ENCODE measurements at regions not wholly inside any gene's neighbourhood (a gene's known extent, or its start where the extent isn't known, plus 50 kb on each side); places are given as distances from the start of the nearest gene placed in this dataset.

DNA sequence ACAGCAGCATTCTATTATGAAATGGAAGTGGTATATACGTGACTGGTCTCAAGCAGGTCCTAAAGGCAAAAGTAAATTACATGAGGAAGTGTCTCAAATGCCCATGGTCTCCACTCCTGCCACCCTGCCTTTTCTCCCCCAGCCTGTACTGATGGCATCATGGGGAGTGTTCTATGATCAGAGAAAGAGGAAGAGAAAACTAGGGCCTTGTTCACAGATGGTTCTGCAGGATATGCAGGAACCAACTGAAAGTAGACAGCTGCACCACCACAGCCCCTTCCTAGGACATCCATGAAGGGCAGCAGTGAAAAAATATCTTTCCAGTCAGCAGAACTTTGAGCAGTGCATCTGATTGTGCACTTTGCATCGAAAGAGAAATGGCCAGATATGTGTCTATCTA, 901.5 kb downstream of the ARAP2 start:
- in situ Hi-C loops (cut with HindIII; ENCODE audit: low sequenced_read_pairs): no loop called here
- H3K4me3 ChIP-seq (ENCODE audit: low read depth, low read length): no peak overlapping the region
- TF ChIP-seq, protein P1, sequence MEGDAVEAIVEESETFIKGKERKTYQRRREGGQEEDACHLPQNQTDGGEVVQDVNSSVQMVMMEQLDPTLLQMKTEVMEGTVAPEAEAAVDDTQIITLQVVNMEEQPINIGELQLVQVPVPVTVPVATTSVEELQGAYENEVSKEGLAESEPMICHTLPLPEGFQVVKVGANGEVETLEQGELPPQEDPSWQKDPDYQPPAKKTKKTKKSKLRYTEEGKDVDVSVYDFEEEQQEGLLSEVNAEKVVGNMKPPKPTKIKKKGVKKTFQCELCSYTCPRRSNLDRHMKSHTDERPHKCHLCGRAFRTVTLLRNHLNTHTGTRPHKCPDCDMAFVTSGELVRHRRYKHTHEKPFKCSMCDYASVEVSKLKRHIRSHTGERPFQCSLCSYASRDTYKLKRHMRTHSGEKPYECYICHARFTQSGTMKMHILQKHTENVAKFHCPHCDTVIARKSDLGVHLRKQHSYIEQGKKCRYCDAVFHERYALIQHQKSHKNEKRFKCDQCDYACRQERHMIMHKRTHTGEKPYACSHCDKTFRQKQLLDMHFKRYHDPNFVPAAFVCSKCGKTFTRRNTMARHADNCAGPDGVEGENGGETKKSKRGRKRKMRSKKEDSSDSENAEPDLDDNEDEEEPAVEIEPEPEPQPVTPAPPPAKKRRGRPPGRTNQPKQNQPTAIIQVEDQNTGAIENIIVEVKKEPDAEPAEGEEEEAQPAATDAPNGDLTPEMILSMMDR (IDR thresholded peaks at IDR 0.05; ENCODE audit: low read depth, low read length): no peak
- no peak for DNase-seq (ENCODE audit: low read depth, low spot score)

- no peak for DNase-seq (ENCODE audit: low read depth, low spot score)
- TF ChIP-seq, protein P1 (IDR thresholded peaks at IDR 0.05; ENCODE audit: low read depth, low read length): no peak
- no peak overlapping the region for H3K4me3 ChIP-seq (ENCODE audit: low read depth, low read length)
- in situ Hi-C loops (cut with HindIII; ENCODE audit: low sequenced_read_pairs): no loop called here
Observed at GRCh38 chr4:35347276-35347675, 897.0 kb downstream of the ARAP2 start.

DNA sequence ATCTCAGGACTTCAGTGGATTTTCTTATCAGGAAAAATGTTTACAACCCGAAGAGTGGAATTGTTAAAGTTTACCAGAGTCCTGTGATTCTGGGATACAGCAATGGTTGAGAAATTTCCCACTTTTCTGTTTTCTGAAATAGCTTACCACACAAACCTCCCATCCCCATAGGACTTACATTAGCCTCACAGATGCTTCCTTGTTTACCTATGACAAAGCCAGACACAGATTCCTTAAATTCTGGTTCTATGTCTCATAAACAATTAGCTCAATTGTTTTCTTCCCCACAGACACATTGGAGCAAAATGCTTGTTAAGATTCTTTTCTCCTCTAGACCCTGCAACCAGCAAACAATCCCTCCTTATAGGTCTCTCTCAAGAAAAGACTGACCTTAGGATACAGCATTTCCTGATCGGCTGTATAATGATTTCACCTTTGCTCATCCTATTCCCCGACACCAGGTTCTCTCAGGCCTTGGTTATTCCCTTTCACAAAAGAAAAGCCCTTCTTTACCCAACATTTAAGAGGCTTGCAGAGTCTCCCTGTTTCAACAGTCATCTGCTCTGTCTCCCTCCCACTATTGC, 886.2 kb downstream of the ARAP2 start:
- no peak overlapping the region for H3K4me3 ChIP-seq (ENCODE audit: low read depth, low read length)
- in situ Hi-C loops (cut with HindIII; ENCODE audit: low sequenced_read_pairs): no loop called here
- no peak for DNase-seq (ENCODE audit: low read depth, low spot score)
- TF ChIP-seq, protein P1 (IDR thresholded peaks at IDR 0.05; ENCODE audit: low read depth, low read length): no peak

DNA sequence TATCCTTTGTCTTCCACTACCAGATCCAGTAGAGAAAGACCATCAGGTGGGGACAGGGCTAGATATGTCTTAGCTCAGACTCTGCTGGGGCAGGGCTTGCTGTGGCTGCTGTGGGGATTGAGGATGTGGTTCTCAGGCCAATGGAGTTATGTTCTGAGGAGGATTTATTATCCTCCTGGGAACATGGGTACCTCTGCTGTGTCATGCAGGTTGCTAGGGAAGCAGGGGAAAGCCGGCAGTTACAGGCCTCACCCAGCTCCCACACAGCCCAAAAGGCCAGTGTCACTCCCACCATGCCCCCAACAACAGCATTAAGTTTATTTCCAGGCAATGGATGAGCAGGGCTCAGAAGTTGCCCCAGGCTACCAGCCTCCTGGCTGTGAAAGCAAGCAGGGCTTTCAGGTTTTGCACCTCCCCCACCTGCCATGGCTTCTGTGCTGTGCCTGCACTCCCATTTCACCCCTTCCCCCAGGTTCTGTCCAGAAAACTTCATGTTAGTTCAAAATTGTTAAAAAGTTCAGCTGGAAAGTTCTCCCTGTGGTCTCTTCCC, 879.9 kb downstream of the ARAP2 start:
- in situ Hi-C loops (cut with HindIII; ENCODE audit: low sequenced_read_pairs): no loop called here
- no peak overlapping the region for H3K4me3 ChIP-seq (ENCODE audit: low read depth, low read length)
- DNase-seq (ENCODE audit: low read depth, low spot score): no peak
- TF ChIP-seq, protein P1 (IDR thresholded peaks at IDR 0.05; ENCODE audit: low read depth, low read length): no peak

DNA sequence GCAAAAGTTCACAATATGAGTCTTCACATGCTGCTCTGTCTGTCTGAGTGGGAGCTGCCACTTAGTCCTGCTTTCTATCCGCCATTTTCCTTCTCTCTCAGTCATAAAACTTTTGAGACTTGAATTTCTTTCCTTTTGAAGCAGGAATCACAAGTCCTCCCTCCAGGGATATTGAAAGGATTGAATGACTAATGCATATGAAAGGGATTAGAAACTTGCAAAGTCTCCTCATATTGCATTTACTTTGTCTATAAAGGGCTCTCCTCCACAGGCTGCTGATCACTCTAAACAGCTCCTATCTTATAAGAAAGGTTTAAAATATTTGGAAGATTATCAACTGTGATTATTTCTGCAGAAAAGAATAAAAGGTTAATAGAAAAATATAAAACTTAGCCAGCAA, 879.1 kb downstream of the ARAP2 start:
- in situ Hi-C loops (cut with HindIII; ENCODE audit: low sequenced_read_pairs): no loop called here
- TF ChIP-seq, protein P1 (IDR thresholded peaks at IDR 0.05; ENCODE audit: low read depth, low read length): no peak
- DNase-seq (ENCODE audit: low read depth, low spot score): no peak
- no peak overlapping the region for H3K4me3 ChIP-seq (ENCODE audit: low read depth, low read length)

DNA sequence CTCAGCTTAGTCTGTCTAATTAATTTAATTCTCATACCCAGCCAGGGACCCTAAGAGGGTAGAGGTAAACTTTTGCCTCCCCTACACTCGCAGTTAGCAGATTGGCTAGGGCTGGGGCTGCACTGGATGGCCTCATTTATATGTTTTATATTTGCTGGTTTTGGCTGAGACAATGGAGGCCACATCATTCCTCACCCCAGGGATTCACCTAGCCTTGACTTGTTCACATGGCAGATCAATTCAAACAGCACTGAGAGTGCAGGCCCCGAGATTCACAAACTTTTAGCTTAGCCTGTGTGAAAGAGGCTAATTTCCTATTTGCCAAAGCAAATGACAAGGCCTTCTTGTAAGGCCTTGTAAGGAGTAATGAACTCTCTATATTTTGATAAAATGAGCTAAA, 844.4 kb downstream of the ARAP2 start:
- TF ChIP-seq, protein P1 (IDR thresholded peaks at IDR 0.05; ENCODE audit: low read depth, low read length): no peak

More for the DNA sequence above, 844.4 kb downstream of the ARAP2 start:
- in situ Hi-C loops (cut with HindIII; ENCODE audit: low sequenced_read_pairs): no loop called here
- DNase-seq (ENCODE audit: low read depth, low spot score): no peak
- no peak overlapping the region for H3K4me3 ChIP-seq (ENCODE audit: low read depth, low read length)

Measured in astrocyte of the spinal cord (primary cell).